CD4-positive, alpha-beta T cell treated with Interleukin-6 for 4 hours (primary cell): ENCODE measurements at regions not wholly inside any gene's neighbourhood (a gene's known extent, or its start where the extent isn't known, plus 50 kb on each side); places are given as distances from the start of the nearest gene placed in this dataset.

Source experiments
- DNase-seq: peaks from one replicate; pipeline ENCODE4 v3.0.0-alpha.2; 2020; ENCODE audit warnings: mixed read lengths

GRCh38 chr7:130998993-130999602, 265.1 kb upstream of the KLF14 start:
- no peak for DNase-seq

- DNase-seq: no peak
Measured at GRCh38 chr7:130999926-131000325, 265.9 kb upstream of the KLF14 start.

- DNase-seq: no peak
Measured at GRCh38 chr7:131000389-131000788, 266.4 kb upstream of the KLF14 start.

- DNase-seq: no peak
Measured at GRCh38 chr7:131000873-131001272, 266.9 kb upstream of the KLF14 start.

GRCh38 chr7:131002600-131002999, 268.6 kb upstream of the KLF14 start:
- no peak for DNase-seq

GRCh38 chr7:131003634-131004033, 269.6 kb upstream of the KLF14 start:
- DNase-seq: no peak

GRCh38 chr7:131004371-131004770, 270.4 kb upstream of the KLF14 start:
- no peak for DNase-seq

GRCh38 chr7:131007439-131008330, 273.7 kb upstream of the KLF14 start:
- DNase-seq: peak; percentile 71

- peak; percentile 43 for DNase-seq
Measured at GRCh38 chr7:131008840-131009711, 275.1 kb upstream of the KLF14 start.

GRCh38 chr7:131010029-131010716, 276.2 kb upstream of the KLF14 start:
- DNase-seq: no peak

GRCh38 chr7:131010717-131011431, 276.9 kb upstream of the KLF14 start:
- DNase-seq: no peak

GRCh38 chr7:131011432-131011742, 277.4 kb upstream of the KLF14 start:
- DNase-seq: peak; percentile 25

GRCh38 chr7:131011976-131012375, 278.0 kb upstream of the KLF14 start:
- DNase-seq: peak; percentile 23

- DNase-seq: no peak
Measured at GRCh38 chr7:131012477-131013031, 278.5 kb upstream of the KLF14 start.

GRCh38 chr7:131013716-131014115, 279.7 kb upstream of the KLF14 start:
- DNase-seq: no peak

- DNase-seq: no peak
Measured at GRCh38 chr7:131014906-131015656, 281.1 kb upstream of the KLF14 start.

GRCh38 chr7:131015657-131015958, 281.6 kb upstream of the KLF14 start:
- DNase-seq: no peak

- no peak for DNase-seq
Measured at GRCh38 chr7:131016230-131016629, 282.2 kb upstream of the KLF14 start.

- no peak for DNase-seq
Measured at GRCh38 chr7:131019351-131019750, 285.3 kb upstream of the KLF14 start.

GRCh38 chr7:131020759-131021261, 286.8 kb upstream of the KLF14 start:
- DNase-seq: no peak

- no peak for DNase-seq
Measured at GRCh38 chr7:131021460-131021859, 287.5 kb upstream of the KLF14 start.
